ENCODE measurements at regions not wholly inside any gene's neighbourhood (a gene's known extent, or its start where the extent isn't known, plus 50 kb on each side); places are given as distances from the start of the nearest gene placed in this dataset.

GRCh38 chr4:20075248-20075871, 176.3 kb upstream of the SLIT2 start:
- no peak for FAIRE-seq
- DNase-seq (ENCODE audit: low read depth, low spot score) = peak; percentile 16
- BruUV-seq (replicated peaks) = no TSS peak
- Histone ChIP-seq H3K9me1 (replicated peaks; ENCODE audit: control insufficient read depth, extremely low read depth, insufficient read depth, low read length) (no peaks in the 10 kb centered on the region), H3K27ac (ENCODE audit: insufficient read depth, low read depth, low read length) (no peak overlapping the region), H2AFZ (ENCODE audit: low read depth, low read length) (no peak overlapping the region), H3K36me3 (ENCODE audit: control insufficient read depth in 2 of 2, extremely low read depth in 1 of 2, insufficient read depth in 2 of 2, low read length in 2 of 2) (no peaks in the 10 kb centered on the region), H3K79me2 (ENCODE audit: control insufficient read depth, insufficient read depth, low read length) (no peaks in the 10 kb centered on the region), H3K9ac (replicated peaks; ENCODE audit: extremely low read depth, insufficient read depth, low read length) (no peak overlapping the region), H3K4me1 (ENCODE audit: control insufficient read depth, extremely low read depth, insufficient read depth, low read length) (no peaks in the 10 kb centered on the region), H3K27me3 (ENCODE audit: control insufficient read depth in 2 of 2, insufficient read depth in 2 of 2, low read length in 2 of 2) (no peaks in the 10 kb centered on the region), H3K4me3 (replicated peaks in 1 of 3; ENCODE audit: insufficient read depth in 1 of 3, low read depth in 1 of 3, low read length in 3 of 3) (no peak overlapping the region), H4K20me1 (replicated peaks; ENCODE audit: control insufficient read depth, extremely low read depth, insufficient read depth, low read length) (no peaks in the 10 kb centered on the region), H3K4me2 (ENCODE audit: insufficient read depth, low read length) (no peak overlapping the region), H3K9me3 (replicated peaks; ENCODE audit: control insufficient read depth, insufficient read depth, low read length) (no peaks in the 10 kb centered on the region)
- intact Hi-C loops (cut with micrococcal nuclease) (no loop called here), dilution Hi-C loops (cut with MboI; ENCODE audit: extremely low pct_ligation_motif_present, low sequenced_read_pairs) (no loop called here)
- CTCF ChIA-PET = interaction anchor here (1.3 to 2.1 kb wide), 2 partner anchors 173 to 850 kb away, joined by 3 to 10 read pairs; no protein-coding TSS in a partner anchor
- POLR2A ChIA-PET = no interaction called here
- TF ChIP-seq, protein P1, sequence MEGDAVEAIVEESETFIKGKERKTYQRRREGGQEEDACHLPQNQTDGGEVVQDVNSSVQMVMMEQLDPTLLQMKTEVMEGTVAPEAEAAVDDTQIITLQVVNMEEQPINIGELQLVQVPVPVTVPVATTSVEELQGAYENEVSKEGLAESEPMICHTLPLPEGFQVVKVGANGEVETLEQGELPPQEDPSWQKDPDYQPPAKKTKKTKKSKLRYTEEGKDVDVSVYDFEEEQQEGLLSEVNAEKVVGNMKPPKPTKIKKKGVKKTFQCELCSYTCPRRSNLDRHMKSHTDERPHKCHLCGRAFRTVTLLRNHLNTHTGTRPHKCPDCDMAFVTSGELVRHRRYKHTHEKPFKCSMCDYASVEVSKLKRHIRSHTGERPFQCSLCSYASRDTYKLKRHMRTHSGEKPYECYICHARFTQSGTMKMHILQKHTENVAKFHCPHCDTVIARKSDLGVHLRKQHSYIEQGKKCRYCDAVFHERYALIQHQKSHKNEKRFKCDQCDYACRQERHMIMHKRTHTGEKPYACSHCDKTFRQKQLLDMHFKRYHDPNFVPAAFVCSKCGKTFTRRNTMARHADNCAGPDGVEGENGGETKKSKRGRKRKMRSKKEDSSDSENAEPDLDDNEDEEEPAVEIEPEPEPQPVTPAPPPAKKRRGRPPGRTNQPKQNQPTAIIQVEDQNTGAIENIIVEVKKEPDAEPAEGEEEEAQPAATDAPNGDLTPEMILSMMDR (IDR thresholded peaks at IDR 0.05; ENCODE audit: extremely low read depth in 1 of 2, insufficient read depth in 1 of 2, low read depth in 1 of 2, low read length in 2 of 2) = no peak
- TF ChIP-seq EZH2 (IDR thresholded peaks at IDR 0.05; ENCODE audit: borderline replicate concordance, low read depth, low read length, severe bottlenecking) (no peak), POLR2A (IDR thresholded peaks at IDR 0.05; ENCODE audit: low read depth, low read length) (no peak), MAX (IDR thresholded peaks at IDR 0.05; ENCODE audit: insufficient read depth, insufficient read length) (no peak), GATA2 (IDR thresholded peaks at IDR 0.05; ENCODE audit: insufficient read depth, insufficient read length, low read depth, low read length) (no peak)

DNA sequence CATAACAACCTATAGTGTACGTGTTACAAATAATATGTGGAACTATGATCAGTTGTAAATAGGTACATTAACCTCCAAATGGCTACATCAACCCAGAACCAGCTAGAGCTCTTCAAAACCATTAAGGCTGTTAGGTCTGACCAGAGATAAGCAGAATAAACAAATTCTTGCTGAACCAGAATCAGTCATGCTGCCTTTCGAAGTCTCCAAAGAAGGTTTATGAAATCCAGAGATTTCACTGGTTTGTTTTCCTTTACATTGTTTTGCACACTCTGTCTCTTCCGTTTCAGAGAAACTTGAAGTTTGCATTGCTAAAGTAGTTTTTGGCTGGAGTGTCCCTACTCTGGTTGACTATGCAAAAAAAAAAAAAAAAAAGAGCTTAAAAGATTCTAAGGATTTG, 177.3 kb upstream of the SLIT2 start:
- no TSS peak for BruUV-seq (replicated peaks)
- CTCF ChIA-PET = interaction anchor here (0.7 to 2.1 kb wide), 2 partner anchors 12 to 174 kb away, joined by 3 to 10 read pairs; no protein-coding TSS in a partner anchor
- Histone ChIP-seq H4K20me1 (replicated peaks; ENCODE audit: control insufficient read depth, extremely low read depth, insufficient read depth, low read length) (no peaks in the 10 kb centered on the region), H2AFZ (ENCODE audit: low read depth, low read length) (peak overlapping the region; percentile 16), H3K79me2 (ENCODE audit: control insufficient read depth, insufficient read depth, low read length) (no peaks in the 10 kb centered on the region), H3K9me1 (replicated peaks; ENCODE audit: control insufficient read depth, extremely low read depth, insufficient read depth, low read length) (no peaks in the 10 kb centered on the region), H3K4me3 (replicated peaks in 1 of 3; ENCODE audit: insufficient read depth in 1 of 3, low read depth in 1 of 3, low read length in 3 of 3) (no peak overlapping the region), H3K4me1 (ENCODE audit: control insufficient read depth, extremely low read depth, insufficient read depth, low read length) (no peaks in the 10 kb centered on the region), H3K9ac (replicated peaks; ENCODE audit: extremely low read depth, insufficient read depth, low read length) (no peak overlapping the region), H3K9me3 (replicated peaks; ENCODE audit: control insufficient read depth, insufficient read depth, low read length) (no peaks in the 10 kb centered on the region), H3K4me2 (ENCODE audit: insufficient read depth, low read length) (no peak overlapping the region), H3K27ac (ENCODE audit: insufficient read depth, low read depth, low read length) (no peak overlapping the region), H3K36me3 (ENCODE audit: control insufficient read depth in 2 of 2, extremely low read depth in 1 of 2, insufficient read depth in 2 of 2, low read length in 2 of 2) (no peaks in the 10 kb centered on the region), H3K27me3 (ENCODE audit: control insufficient read depth in 2 of 2, insufficient read depth in 2 of 2, low read length in 2 of 2) (no peaks in the 10 kb centered on the region)
- POLR2A ChIA-PET = no interaction called here
- DNase-seq (ENCODE audit: low read depth, low spot score) (peak; percentile 33), FAIRE-seq (no peak)
- dilution Hi-C loops (cut with MboI; ENCODE audit: extremely low pct_ligation_motif_present, low sequenced_read_pairs) = no loop called here
- TF ChIP-seq EZH2 (IDR thresholded peaks at IDR 0.05; ENCODE audit: borderline replicate concordance, low read depth, low read length, severe bottlenecking) (no peak), POLR2A (IDR thresholded peaks at IDR 0.05; ENCODE audit: low read depth, low read length) (no peak), MAX (IDR thresholded peaks at IDR 0.05; ENCODE audit: insufficient read depth, insufficient read length) (no peak), POLR2AphosphoS5 (IDR thresholded peaks at IDR 0.05; ENCODE audit: insufficient read depth, low read depth, low read length) (no peak), JUN (IDR thresholded peaks at IDR 0.05; ENCODE audit: borderline replicate concordance, insufficient read depth, insufficient read length, low read depth) (no peak), GATA2 (IDR thresholded peaks at IDR 0.05; ENCODE audit: insufficient read depth, insufficient read length, low read depth, low read length) (no peak), MYC (IDR thresholded peaks at IDR 0.05; ENCODE audit: low read depth, low read length) (no peak), FOS (IDR thresholded peaks at IDR 0.05; ENCODE audit: borderline replicate concordance, insufficient read depth, low read length) (no peak)
- TF ChIP-seq, protein P1 (IDR thresholded peaks at IDR 0.05; ENCODE audit: extremely low read depth in 1 of 2, insufficient read depth in 1 of 2, low read depth in 1 of 2, low read length in 2 of 2) = no peak
- intact Hi-C loops (cut with micrococcal nuclease) = no loop called here

Measured in endothelial cell of umbilical vein (primary cell).